ENCODE measurements at regions not wholly inside any gene's neighbourhood (a gene's known extent, or its start where the extent isn't known, plus 50 kb on each side); places are given as distances from the start of the nearest gene placed in this dataset.
"Not testable (repeated sequence)": the region's sequence is repeated elsewhere in the genome, so short reads cannot be mapped to it uniquely, and the experiment has no call there.

DNA sequence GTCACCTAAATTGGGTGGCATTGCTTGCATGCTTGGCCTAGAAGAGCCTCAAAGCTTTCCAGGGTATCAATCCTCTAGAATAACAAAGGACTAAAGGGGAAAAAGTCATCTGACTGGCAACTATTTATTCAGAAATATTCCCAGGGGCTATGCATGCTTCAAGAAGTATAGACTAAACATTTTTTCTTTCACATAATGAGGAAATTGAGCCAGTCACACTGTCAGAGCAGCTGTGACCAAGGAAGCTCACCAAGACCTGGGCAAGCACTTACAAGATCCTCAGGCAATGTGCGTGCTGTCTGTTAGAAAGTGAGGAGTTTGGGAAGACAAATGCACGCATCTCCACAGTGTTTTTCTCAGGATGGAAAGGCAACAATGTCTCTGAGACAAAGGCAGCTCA, 747.2 kb downstream of the DIAPH3 start:
- no peak for DNase-seq (ENCODE audit: low read depth)

DNA sequence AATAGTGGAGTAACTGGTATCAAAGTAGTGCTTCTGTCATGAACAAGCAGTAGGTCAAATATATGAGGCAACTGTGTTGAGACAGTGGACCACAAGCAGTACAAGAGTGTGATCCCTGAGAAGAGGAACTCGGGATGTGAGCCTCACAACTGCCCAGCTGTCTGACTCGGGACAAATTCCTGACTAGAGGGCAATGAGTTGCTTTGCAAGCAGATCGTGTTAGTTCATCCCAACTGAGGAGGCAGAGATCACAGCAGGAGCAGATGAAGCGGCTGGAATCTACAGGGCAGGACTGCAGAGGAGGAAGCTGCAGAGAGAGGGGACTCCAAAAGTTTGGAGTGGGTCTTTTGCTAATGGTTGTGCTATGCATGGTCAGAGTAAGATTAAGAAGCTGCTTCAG, 741.1 kb downstream of the DIAPH3 start:
- no peak for DNase-seq (ENCODE audit: low read depth)

DNA sequence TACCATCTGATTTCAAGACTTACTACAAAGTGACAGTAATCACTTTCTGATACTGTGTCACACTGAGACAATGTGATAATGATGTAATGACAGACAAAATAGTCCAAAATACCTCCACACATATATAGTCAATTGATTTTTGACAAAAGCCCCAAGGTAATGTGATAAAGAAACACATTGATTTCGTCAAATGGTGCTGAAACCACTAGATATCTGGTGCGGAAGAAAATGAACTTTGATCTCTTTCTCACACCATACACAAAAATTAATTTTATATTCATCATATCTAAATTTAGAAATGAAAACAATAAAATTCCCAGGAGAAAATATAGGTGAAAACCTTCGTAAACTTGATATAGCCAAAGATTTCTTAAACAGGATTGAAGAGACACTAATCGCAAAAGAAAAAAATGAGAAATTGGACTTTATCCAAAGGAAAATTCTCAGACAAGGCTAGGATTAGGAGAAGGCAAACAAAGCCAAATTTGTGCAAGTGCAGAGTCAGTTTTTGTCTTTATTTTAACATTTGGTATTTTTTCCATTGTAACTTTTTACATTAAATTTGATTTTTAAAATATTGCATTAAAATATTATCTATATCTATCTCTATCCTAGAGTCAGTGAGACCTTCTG, 739.9 kb downstream of the DIAPH3 start:
- no peak for DNase-seq (ENCODE audit: low read depth)

DNA sequence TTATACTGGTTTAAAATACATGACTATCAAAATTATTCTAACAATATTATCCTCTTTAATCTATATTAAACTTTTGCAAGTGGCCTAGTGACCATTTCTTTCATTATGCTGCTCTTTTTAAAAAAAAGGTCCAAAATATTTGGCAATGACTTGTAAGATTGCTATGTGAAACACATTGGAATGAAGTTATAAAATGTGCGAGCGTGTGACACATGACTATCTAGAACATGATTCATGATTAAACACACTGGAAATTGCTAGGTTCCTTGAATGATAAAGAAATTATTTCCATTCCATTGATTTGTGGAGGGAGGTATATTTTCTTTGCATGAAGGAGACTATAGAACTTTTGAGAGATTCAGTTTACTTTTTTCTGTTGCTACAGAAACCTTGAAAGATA, 739.1 kb downstream of the DIAPH3 start:
- no peak for DNase-seq (ENCODE audit: low read depth)

DNA sequence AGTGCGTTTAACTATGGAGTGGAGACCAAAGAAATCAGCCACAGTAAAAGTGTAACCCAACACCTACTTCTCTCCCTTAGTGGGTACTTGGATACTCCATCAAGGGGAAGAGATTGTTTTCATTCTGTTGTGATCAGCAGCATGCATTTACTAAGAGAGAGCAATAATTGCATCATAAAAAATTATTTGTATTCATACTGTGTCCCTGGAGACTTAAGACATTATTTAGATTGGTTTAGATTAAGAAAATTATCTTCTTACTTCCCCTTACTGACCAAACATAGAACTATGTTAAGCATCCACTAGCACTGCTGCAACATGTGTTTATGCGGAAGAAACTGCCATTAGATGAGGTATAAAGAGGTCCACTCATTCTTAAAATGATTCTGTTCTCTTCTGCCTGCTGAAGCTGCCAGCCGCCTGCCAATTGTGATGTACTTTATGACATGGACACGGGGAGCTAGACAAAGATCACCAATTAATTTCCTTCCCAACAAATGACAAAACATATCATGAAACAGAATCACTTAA, 738.5 kb downstream of the DIAPH3 start:
- no peak for DNase-seq (ENCODE audit: low read depth)

DNA sequence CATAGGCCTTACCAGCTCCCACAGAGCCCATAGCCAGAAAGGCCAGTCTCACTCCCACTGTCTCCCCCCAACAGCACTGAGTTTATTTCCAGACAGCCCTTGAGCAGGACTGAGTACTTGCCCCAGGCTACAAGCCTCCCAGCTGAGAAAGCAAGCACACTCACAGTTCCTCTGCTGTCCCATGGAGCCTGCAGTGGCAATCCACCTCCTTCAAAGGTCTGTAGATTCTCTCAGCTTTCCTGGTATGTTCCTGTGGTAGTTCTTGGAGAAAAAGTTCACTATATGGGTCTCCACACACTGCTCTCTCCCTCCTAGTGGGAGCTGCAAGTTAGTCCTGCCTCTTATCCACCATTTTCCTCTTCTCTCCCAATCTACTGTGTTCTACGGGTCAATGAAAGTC, 728.7 kb downstream of the DIAPH3 start:
- DNase-seq (ENCODE audit: low read depth): no peak

DNA sequence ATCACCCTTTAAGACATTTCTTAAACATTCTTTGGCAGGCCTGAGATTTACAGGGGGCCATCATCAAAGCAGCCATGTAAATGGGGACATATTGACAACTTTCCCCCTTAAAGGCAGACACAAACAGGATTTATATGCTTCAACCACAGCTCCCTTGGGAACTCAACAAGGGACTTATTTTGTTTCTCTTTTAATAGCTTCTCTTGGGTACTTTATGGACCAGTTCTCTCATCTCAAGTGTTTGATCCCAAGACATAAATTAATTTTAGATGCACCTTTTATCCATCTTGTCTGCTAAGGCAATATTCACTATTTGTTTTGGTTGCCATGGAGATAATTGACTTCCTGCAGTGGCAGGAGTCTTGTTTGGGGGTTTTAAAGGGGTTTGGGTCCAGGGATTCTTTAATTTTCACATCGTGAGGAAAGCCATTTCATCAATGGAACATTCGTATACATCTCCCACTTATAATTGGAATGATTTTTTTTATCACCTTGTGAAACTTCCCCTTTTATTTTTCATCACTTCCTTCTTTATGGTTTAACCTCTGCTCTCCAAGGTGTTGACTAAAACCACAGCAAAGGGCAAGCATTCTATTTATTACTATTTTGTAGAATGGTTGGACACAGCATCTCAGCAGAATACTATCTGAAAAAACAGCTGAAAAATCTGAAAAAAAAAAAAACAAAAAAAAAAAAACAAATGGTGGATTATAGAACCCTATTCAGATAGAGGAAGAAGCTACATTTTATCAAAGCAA, 726.0 kb downstream of the DIAPH3 start:
- DNase-seq (ENCODE audit: low read depth): no peak

DNA sequence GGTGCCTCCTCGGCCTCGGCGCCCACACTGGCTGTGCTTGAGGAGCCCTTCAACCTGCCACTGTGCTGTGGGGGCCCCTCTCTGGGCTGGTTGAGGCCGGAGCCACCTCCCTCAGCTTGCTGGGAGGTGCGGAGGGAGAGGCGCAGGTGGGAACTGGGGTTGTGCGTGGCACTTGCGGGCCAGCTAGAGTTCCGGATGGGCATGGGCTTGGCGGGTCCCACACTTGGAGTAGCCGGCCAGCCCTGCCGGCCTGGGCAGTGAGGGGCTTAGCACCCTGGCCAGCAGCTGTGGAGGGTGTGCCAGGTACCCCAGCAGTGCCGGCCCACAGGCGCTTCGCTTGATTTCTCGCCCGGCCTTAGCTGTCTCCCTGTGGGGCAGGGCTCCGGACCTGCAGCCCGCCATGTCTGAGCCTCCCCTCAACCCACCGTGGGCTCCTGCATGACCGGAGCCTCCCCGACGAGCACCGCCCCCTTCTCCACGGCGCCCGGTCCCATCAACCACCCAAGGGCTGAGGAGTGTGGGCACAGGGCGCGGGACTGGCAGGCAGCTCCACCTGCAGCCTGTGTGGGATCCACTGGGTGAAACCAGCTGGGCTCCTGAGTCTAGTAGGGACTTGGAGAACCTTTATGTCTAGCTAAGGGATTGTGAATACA, 723.8 kb downstream of the DIAPH3 start:
- no peak for DNase-seq (ENCODE audit: low read depth)

DNA sequence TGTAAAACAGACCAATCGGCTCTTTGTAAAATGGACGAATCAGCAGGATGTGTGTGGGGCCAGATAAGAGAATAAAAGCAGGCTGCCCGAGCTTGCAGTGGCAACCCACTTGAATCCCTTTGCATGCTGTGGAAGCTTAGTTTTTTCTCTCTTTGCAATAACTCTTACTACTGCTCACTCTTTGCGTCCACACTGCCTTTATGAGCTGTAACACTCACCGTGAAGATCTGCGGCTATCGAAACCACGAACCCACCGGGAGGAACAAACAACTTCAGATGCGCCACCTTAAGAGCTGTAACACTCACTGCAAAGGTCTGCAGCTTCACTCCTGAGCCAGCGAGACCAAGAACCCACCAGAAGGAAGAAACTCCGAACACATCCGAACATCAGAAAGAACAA, 722.7 kb downstream of the DIAPH3 start:
- DNase-seq (ENCODE audit: low read depth): not testable (repeated sequence)

DNA sequence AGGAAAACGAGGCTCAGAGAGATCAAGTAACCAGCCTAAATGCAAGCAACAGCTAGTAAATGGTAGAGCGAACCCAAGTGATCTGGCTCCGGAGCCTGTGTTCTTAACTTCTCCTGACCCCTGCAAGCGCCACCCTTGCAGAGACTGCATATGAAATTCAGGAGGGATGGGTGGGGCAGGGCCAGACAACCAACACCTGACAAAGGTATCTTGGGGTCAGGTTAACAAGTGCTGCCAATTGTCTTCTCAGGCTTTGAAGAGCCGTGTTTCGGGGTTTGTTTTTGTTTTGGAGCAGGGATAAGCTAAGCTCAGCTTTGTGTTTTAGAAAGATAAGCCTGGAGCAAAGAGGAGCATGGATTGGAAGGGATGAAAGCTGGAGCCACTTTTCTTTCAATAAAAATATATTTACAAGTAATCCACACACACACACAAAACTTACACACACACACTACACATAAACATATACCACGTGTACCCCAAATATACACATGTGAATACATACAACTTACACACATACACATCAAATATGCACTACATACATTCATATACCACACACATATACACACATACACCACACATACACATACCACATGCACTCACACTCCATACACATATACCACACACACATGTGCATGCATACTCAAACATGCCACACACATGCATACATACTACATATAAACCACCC, 722.0 kb downstream of the DIAPH3 start:
- no peak for DNase-seq (ENCODE audit: low read depth)

DNA sequence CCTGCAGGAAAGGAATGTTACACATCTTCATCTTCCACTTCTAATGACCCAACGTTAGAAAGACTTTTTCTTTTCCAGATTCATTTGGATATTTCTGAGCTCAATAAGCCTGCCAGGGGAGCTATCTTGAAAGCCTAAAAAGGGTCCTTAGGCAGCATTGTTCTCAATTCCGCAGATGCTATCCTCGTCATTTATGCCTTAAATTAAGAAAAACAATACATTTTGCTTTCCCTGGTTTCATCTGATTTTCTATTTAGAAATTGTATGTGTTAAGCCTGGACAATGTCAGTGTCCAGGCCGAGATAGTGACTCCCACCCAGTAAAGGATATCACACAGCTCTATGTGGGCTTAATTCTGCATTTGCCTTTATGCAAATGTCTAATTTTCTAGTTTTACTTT, 721.3 kb downstream of the DIAPH3 start:
- DNase-seq (ENCODE audit: low read depth): no peak

DNA sequence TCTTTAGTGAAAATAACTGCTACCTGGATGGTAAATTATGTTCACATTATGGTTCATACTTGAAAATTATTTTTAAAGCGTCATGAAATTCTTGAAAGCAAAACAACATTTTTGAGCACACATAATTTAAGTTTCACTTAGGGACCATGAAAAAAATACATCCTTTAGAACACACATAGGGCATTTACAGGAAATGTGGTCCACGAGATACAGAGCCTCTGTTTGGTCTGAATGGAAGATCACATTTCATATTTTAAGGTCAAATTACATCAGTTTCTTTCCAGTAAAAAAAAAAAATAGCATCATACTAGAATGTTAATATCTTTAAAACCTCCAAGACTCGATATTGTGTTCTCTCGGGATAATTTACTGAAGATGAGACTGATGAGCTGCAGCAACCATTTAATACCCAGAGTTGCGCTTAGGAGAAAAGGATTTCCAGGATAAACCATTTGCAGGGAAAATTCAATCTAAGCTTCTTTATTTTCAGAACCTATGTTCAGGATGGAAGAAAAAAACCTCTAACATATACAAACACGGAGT, 720.7 kb downstream of the DIAPH3 start:
- DNase-seq (ENCODE audit: low read depth): no peak

DNA sequence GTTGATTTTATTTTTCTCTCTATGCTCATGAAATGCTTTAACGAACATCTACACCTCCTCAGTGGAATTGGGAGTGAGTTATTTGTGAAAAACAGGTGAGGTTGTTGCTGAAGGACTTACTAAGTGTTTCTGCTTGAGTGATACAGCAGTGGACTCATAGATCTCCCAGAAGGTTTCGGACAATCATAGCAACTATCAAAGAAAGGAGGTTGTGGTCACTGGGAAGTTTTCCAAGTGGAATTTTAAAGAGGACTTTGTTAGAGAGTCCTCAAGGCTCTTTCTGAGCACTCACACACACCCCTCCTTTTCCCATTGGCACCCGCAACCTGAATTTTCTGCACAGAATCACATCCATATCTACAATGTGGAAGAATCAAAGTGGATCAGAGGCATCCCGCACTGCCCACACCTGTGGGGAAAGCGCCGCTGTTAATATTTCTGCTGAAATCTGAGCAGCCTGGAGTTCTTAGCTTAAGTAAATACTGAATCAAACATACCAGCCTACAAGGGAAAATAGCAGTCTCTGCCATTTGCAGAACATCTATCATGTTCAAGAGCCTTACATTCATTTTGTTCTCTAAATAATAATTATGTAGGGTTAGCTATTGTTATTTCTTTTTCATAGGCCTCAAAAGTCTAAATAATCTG, 719.4 kb downstream of the DIAPH3 start:
- DNase-seq (ENCODE audit: low read depth): no peak

DNA sequence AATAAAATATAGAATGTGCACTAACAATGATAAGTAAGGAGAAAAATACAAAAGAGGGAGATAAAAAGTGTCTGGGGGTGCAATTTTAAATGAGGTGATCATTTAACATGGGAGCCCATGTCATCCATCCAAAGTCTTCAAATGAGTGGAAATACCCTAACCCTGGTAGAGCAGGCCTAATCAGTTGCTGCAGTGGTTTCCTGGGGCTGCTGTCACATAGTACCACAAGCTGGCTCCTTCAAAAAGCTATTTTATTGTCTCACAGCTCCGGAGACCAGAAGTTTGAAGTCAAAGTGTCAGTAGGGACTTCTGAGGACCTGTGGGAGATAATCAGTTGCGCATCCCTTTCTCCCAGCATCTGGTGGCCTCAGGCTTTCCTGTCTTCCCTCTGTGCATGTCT, 717.9 kb downstream of the DIAPH3 start:
- DNase-seq (ENCODE audit: low read depth): no peak

DNA sequence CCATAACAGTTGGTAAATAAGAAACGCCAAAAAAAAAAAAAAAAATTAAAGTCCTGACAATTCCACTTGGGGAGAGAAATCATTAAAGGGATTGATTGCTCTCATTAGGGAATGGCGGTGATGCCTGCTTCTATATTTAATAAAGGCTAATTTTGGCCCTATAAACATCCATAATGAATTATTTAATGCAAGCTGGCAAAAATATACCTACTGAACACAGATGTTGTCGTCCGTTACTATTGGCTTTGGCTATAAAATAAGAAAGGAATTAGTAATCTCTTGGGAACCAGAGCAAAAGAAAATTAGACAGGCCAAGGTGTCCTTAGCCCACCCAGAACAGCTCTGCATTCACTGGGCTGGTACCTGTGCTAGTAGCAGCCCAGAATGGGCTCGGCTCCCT, 717.3 kb downstream of the DIAPH3 start:
- DNase-seq (ENCODE audit: low read depth): no peak

DNA sequence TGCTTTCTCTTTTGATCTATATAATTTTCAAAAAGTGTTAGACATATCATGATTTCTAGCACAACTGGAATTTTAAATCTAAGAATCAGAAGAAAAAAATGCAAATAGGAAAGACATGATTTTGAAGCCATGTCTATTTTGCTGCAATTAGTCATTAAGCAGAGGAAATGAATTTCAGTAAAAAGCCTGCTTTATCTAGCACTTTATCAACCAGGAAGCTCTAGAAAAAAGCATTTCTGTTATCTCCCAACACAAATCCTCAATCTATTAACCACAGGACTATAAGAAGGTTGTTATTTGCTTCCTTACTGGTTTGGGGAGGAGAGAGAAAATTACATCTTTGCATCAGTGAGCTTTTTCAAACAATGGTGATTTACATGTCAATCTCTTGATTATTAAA, 716.7 kb downstream of the DIAPH3 start:
- no peak for DNase-seq (ENCODE audit: low read depth)

DNA sequence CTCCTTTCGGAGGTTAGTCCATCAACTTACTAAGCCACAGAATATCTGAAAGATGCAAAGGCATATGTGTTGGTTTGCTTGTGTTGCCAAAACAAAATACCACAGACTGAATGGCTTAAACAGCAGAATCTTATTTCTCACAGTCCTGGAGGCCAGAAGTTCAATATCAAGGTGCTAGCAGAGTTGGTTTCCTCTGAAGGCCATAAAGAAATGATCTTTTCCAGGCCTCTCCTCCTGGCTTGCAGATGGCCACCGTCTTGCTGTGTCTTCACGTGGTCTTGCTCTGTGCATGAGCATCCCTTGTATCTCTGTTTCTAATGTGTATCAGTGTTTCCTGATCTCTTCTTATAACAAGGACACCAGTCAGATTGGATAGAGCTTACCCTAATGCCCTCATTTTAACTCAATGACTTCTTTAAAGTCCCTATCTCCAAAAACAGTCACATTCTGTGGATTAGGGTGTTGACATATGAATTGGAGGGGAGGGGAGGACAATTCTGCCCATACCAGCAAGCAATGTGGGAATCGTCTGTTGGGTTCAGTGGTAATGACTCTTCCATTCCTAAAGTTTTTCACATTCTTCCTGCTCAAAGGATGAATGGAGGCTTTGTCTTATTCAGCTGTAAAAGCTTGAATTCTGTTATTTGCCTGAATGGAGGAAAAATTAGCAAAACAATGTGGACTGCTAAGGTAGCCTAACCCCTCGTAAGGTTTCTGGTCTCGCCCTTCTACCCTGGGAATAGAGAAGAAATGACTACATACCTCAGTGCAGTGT, 715.7 kb downstream of the DIAPH3 start:
- no peak for DNase-seq (ENCODE audit: low read depth)

DNA sequence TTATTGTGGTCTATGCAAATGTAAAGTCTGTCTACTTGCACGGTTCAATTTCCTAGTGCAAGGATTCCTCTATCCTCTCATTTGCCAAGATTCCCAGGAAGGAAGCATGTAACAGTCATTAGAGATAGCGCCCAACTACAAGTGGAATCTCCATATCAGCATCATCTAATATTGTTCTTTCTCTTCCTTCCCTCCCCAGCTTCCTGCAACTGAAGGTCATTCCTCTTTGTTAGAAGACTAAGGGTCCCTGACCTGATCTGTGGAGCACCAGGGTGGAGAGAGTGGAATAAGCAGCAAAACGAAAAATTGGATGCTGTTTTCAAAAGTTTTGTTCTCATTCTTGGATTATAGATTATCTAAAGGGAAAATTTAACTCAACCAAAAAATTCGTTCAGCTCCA, 714.0 kb downstream of the DIAPH3 start:
- DNase-seq (ENCODE audit: low read depth): no peak

DNA sequence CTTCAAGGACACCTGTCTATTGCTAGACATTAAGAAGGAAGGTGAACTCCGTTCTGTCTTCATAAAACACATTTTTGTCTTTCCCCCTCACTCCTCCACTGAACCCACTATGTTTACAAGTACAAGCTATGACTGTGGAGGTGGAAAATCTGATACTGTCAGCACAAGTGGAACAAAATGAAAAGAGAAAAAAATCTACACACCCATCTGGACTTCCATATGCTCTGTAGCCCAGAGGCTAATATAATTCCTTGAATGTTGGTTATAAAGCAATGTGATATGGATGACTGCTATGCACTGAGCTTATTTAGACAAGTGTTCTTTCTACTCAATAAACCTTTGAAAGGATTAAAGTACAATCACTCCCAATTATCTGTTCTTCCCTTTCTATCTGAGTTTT, 713.5 kb downstream of the DIAPH3 start:
- DNase-seq (ENCODE audit: low read depth): no peak

DNA sequence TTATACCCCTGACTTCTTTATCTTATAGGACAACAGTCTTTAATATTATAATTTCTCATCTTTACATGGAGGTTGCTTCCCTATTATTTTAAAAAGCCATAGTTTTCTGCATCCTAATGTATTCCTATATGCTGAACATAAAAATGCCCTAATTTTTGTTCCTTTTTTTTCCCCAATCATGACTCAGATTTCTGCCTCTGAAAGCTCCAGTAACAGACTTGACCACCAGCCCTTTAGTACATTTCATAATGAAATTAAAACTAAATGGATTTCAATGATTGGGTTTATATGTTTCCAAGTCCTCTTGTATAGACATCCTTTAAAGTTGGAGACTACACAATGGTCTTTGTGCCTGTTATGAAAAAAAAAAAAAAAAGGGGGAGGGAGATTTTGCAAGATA, 712.5 kb downstream of the DIAPH3 start:
- no peak for DNase-seq (ENCODE audit: low read depth)

Data from GM04504 (cell line).